ENCODE measurements at regions not wholly inside any gene's neighbourhood (a gene's known extent, or its start where the extent isn't known, plus 50 kb on each side); places are given as distances from the start of the nearest gene placed in this dataset.

GRCh38 chr11:109019342-109019936, 354.6 kb downstream of the DDX10 start:
- peaks cover 2% of the 10 kb centered on the region for H3K9me3 Mint-ChIP-seq (ENCODE audit: low read depth, unreplicated experiment)
- intact Hi-C loops (cut with micrococcal nuclease; ENCODE audit: unreplicated experiment), result no loop called here
- TF ChIP-seq, protein P1, sequence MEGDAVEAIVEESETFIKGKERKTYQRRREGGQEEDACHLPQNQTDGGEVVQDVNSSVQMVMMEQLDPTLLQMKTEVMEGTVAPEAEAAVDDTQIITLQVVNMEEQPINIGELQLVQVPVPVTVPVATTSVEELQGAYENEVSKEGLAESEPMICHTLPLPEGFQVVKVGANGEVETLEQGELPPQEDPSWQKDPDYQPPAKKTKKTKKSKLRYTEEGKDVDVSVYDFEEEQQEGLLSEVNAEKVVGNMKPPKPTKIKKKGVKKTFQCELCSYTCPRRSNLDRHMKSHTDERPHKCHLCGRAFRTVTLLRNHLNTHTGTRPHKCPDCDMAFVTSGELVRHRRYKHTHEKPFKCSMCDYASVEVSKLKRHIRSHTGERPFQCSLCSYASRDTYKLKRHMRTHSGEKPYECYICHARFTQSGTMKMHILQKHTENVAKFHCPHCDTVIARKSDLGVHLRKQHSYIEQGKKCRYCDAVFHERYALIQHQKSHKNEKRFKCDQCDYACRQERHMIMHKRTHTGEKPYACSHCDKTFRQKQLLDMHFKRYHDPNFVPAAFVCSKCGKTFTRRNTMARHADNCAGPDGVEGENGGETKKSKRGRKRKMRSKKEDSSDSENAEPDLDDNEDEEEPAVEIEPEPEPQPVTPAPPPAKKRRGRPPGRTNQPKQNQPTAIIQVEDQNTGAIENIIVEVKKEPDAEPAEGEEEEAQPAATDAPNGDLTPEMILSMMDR (IDR thresholded peaks at IDR 0.05; ENCODE audit: unreplicated experiment), result no peak
- no peak overlapping the region for H3K4me3 Mint-ChIP-seq (ENCODE audit: low read depth, unreplicated experiment)
- H3K4me1 Mint-ChIP-seq (ENCODE audit: low read depth, unreplicated experiment), result no peaks in the 10 kb centered on the region
- no peak for DNase-seq
- no peak overlapping the region for H3K27ac Mint-ChIP-seq (ENCODE audit: unreplicated experiment)
- BruUV-seq (replicated peaks), result no TSS peak
- no peaks in the 10 kb centered on the region for H3K27me3 Mint-ChIP-seq (ENCODE audit: unreplicated experiment)
- CTCF ChIA-PET, result no interaction called here
- H3K36me3 Mint-ChIP-seq (ENCODE audit: insufficient read depth, unreplicated experiment), result no peaks in the 10 kb centered on the region

DNA sequence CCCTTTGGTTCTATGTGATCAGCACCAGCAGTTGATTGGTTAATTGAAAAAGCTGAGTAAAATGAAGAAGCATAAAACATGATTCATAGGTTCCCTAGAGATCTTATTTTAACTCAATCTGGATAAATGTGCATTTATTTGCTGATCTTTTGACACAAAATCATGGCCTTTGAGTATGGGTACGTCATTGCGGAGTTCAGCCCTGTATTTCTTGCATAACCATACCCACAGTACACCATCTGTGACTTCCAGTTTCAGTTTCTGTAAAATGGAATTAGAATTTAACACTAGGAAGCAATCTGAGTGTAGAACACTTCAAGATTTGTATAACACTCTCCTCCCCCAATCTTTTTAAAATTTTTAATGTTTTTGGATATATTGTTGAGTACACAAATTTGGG, 358.2 kb downstream of the DDX10 start:
- H3K9me3 Mint-ChIP-seq (ENCODE audit: low read depth, unreplicated experiment), result peaks cover 4% of the 10 kb centered on the region
- CTCF ChIA-PET, result no interaction called here
- BruUV-seq (replicated peaks), result no TSS peak
- H3K36me3 Mint-ChIP-seq (ENCODE audit: insufficient read depth, unreplicated experiment), result no peaks in the 10 kb centered on the region
- no peak for DNase-seq
- peaks cover 8% of the 10 kb centered on the region for H3K4me1 Mint-ChIP-seq (ENCODE audit: low read depth, unreplicated experiment)
- no peak overlapping the region for H3K27ac Mint-ChIP-seq (ENCODE audit: unreplicated experiment)
- intact Hi-C loops (cut with micrococcal nuclease; ENCODE audit: unreplicated experiment), result no loop called here
- TF ChIP-seq, protein P1 (IDR thresholded peaks at IDR 0.05; ENCODE audit: unreplicated experiment), result no peak
- no peaks in the 10 kb centered on the region for H3K27me3 Mint-ChIP-seq (ENCODE audit: unreplicated experiment)
- H3K4me3 Mint-ChIP-seq (ENCODE audit: low read depth, unreplicated experiment), result no peak overlapping the region

DNA sequence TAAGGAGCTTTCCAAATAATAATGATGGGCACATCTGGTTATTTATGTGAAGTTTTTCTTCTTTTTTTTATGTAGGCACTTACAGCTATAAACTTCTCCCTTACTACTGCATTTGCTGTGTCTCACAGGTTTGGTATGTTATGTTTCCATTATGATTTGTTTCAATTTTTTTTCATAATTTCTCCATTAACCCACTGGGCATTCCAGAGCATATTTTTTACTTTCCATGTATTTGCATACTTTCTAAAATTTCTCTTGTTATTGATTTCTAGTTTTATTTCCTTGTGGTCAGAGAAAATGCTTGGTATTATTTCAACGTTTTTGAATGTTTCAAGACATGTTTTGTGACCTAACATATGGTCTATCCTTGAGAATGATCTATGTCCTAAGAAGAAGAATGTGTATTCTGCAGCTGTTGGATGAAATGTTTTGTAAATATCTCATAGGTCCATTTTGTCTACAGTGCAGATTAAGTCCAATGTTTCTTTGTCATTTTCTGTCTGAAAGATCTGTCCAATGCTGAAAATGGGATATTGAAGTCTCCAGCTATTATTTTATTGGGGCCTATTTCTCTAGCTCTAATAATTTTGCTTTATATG, 362.1 kb downstream of the DDX10 start:
- Mint-ChIP-seq H3K27ac (ENCODE audit: unreplicated experiment) (no peak overlapping the region), H3K4me3 (ENCODE audit: low read depth, unreplicated experiment) (no peak overlapping the region), H3K4me1 (ENCODE audit: low read depth, unreplicated experiment) (peaks cover 8% of the 10 kb centered on the region), H3K9me3 (ENCODE audit: low read depth, unreplicated experiment) (peaks cover 2% of the 10 kb centered on the region), H3K36me3 (ENCODE audit: insufficient read depth, unreplicated experiment) (no peaks in the 10 kb centered on the region), H3K27me3 (ENCODE audit: unreplicated experiment) (no peaks in the 10 kb centered on the region)
- no TSS peak for BruUV-seq (replicated peaks)
- CTCF ChIA-PET, result no interaction called here
- DNase-seq, result no peak
- TF ChIP-seq, protein P1 (IDR thresholded peaks at IDR 0.05; ENCODE audit: unreplicated experiment), result no peak
- intact Hi-C loops (cut with micrococcal nuclease; ENCODE audit: unreplicated experiment), result no loop called here

DNA sequence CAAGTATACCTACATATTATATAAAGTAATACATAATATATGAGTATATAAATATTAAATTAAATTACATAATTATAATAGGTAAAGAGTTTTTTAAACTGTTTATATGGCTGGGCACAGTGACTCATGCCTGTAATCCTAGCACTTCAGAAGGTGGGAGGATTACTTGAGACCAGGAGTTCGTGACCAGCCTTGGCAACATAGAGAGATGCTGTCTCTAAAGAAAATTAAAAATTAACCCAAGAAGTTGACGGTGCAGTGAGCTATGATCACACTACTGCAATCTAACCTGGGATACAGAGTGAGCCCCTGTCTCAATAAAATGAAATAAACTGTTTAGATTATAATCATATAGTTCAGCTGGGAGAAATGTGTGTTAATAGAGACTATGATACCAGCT, 363.0 kb downstream of the DDX10 start:
- Mint-ChIP-seq H3K4me1 (ENCODE audit: low read depth, unreplicated experiment) (peaks cover 8% of the 10 kb centered on the region), H3K27ac (ENCODE audit: unreplicated experiment) (no peak overlapping the region), H3K4me3 (ENCODE audit: low read depth, unreplicated experiment) (no peak overlapping the region), H3K36me3 (ENCODE audit: insufficient read depth, unreplicated experiment) (no peaks in the 10 kb centered on the region), H3K9me3 (ENCODE audit: low read depth, unreplicated experiment) (peaks cover 2% of the 10 kb centered on the region), H3K27me3 (ENCODE audit: unreplicated experiment) (no peaks in the 10 kb centered on the region)
- CTCF ChIA-PET, result interaction anchor here (0.6 kb wide), 1 partner anchor 885 kb away, joined by 3 read pairs; no protein-coding TSS in a partner anchor
- no TSS peak for BruUV-seq (replicated peaks)
- TF ChIP-seq, protein P1 (IDR thresholded peaks at IDR 0.05; ENCODE audit: unreplicated experiment), result no peak
- no peak for DNase-seq
- intact Hi-C loops (cut with micrococcal nuclease; ENCODE audit: unreplicated experiment), result no loop called here
